Esophagus muscularis mucosa (tissue), 4 donors: ENCODE measurements at regions not wholly inside any gene's neighbourhood (a gene's known extent, or its start where the extent isn't known, plus 50 kb on each side); places are given as distances from the start of the nearest gene placed in this dataset.

Experiments used
- DNase-seq: peaks from one replicate; pipeline ENCODE4 v3.0.0-alpha.2; 2017; ENCODE audit errors: extremely low spot score
- H3K27ac ChIP-seq, 4 donors: fragments of 200-600 bp; sonication (generic); replicated peaks in 1 of 4; 1 replicate in 3 of 4; 2 replicates in 1 of 4; pipeline ENCODE4 v1.5.1; 2016 to 2019; ENCODE audit warnings: mild to moderate bottlenecking in 1 of 4
- H3K27me3 ChIP-seq, 4 donors: fragments of 200-600 bp; sonication (generic); one replicate each; pipeline versions ENCODE4 v1.5.1 to v1.6.0; 2016 to 2019
- H3K36me3 ChIP-seq, 4 donors: fragments of 200-600 bp; sonication (generic); one replicate each; pipeline ENCODE4 v1.5.1; 2016 to 2019
- H3K4me1 ChIP-seq, 4 donors: fragments of 200-600 bp; sonication (generic); one replicate each; pipeline ENCODE4 v1.5.1; 2016 to 2019
- H3K4me3 ChIP-seq, 4 donors: fragments of 200-600 bp; sonication (generic); 1 replicate in 2 of 4; 2 replicates in 2 of 4; pipeline ENCODE4 v1.5.1; 2016 to 2019; ENCODE audit warnings: mild to moderate bottlenecking in 4 of 4, moderate library complexity in 1 of 4
- H3K9me3 ChIP-seq, 4 donors: fragments of 200-600 bp; sonication (generic); 1 replicate in 3 of 4; 2 replicates in 1 of 4; pipeline ENCODE4 v1.5.1; 2016 to 2019
- EP300 ChIP-seq: sonication (generic); formaldehyde crosslinking; IDR thresholded peaks from one replicate; pipeline ENCODE4 v1.6.1; 2017; ENCODE audit warnings: antibody characterized with exemption
- POLR2A ChIP-seq: fragments of 450-650 bp; IDR thresholded peaks from one replicate; pipeline ENCODE4 v1.6.1; 2017; ENCODE audit warnings: antibody characterized with exemption, moderate library complexity, mild to moderate bottlenecking, low read depth
- POLR2AphosphoS5 ChIP-seq, 2 donors: sonication (generic); formaldehyde crosslinking; IDR thresholded peaks; one replicate each; pipeline ENCODE4 v1.6.1; 2017; ENCODE audit warnings: antibody characterized with exemption in 2 of 2
- WGBS: methylation state at CpG from one replicate; pipeline ENCODE4 v1.1.5; 2018; 5-methylcytosine and 5-hydroxymethylcytosine counted together
- intact Hi-C: fragments of 100-400 bp; cut with DNase I; formaldehyde crosslinking; loops from one replicate; pipeline ENCODE4 v1.15.1; 2023
- TF ChIP-seq, protein P1 (sequence below), 3 experiments: fragments of 200-600 bp in 2 of 3; fragments of 450-650 bp in 1 of 3; sonication (generic) in 2 of 3; IDR thresholded peaks; one replicate each; pipeline ENCODE4 v1.5.1; 2017 to 2019; ENCODE audit warnings: antibody characterized with exemption in 3 of 3, mild to moderate bottlenecking in 2 of 3, moderate library complexity in 1 of 3

DNA sequence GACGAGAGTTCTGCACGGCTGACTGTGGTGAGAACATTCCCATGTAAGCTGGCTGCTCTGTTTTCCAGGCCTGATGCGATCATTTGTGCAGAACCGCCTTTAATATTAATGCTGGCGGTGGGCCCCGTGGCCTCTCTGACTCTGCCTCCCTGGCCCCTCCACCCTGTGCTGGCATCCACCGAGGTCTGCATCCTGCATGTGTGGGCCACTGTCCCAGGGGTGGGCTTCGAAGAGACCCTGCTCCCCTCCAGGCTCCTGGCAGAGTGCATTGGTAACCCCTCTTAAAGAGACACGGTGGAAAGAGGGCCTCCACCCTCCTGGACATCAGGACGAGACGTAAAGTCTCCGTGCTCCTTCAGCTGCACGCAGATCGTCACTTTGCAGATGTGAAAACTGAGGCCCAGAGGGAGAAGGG is 67.3 kb upstream of the FAM20C start:
- Histone ChIP-seq H3K9me3 (no peaks in the 10 kb centered on the region), H3K4me1 (peaks cover 13 to 32% (median 17%) of the 10 kb centered on the region in 4 donors), H3K27me3 (no peaks in the 10 kb centered on the region), H3K27ac (no peak overlapping the region), H3K36me3 (no peaks in the 10 kb centered on the region), H3K4me3 (no peak overlapping the region)
- DNase-seq, result no peak
- TF ChIP-seq, protein P1, sequence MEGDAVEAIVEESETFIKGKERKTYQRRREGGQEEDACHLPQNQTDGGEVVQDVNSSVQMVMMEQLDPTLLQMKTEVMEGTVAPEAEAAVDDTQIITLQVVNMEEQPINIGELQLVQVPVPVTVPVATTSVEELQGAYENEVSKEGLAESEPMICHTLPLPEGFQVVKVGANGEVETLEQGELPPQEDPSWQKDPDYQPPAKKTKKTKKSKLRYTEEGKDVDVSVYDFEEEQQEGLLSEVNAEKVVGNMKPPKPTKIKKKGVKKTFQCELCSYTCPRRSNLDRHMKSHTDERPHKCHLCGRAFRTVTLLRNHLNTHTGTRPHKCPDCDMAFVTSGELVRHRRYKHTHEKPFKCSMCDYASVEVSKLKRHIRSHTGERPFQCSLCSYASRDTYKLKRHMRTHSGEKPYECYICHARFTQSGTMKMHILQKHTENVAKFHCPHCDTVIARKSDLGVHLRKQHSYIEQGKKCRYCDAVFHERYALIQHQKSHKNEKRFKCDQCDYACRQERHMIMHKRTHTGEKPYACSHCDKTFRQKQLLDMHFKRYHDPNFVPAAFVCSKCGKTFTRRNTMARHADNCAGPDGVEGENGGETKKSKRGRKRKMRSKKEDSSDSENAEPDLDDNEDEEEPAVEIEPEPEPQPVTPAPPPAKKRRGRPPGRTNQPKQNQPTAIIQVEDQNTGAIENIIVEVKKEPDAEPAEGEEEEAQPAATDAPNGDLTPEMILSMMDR (IDR thresholded peaks at IDR 0.05), result no peak
- no peak for TF ChIP-seq EP300
- no peak for TF ChIP-seq POLR2AphosphoS5 (IDR thresholded peaks at IDR 0.05)
- TF ChIP-seq POLR2A, result no peak
- intact Hi-C loops, result no loop called here
- 84% methylated on average over 12 of the region's 14 CpGs for WGBS

DNA sequence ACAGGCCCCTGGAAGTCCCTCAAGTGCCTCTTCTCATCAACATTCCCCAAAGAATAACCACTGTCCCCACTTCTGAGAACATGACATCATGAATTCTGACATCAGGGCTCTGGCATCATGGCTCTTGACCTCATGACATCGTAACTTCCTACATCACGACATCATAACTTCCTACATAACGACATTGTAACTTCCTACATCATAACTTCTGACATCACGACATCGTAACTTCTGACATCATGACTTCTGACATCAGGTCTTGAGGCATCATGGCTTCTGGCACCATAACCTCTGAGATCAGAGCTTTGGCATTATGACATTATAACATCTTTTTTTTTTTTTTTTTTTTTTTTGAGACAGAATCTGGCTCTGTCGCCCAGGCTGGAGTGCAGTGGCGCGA is 66.7 kb upstream of the FAM20C start:
- Histone ChIP-seq H3K4me1 (peaks cover 11 to 32% (median 22%) of the 10 kb centered on the region in 4 donors), H3K4me3 (no peak overlapping the region), H3K36me3 (no peaks in the 10 kb centered on the region), H3K27ac (no peak overlapping the region), H3K27me3 (no peaks in the 10 kb centered on the region), H3K9me3 (no peaks in the 10 kb centered on the region)
- DNase-seq, result no peak
- intact Hi-C loops, result no loop called here
- TF ChIP-seq EP300, result no peak
- TF ChIP-seq, protein P1 (IDR thresholded peaks at IDR 0.05), result no peak
- TF ChIP-seq POLR2AphosphoS5 (IDR thresholded peaks at IDR 0.05), result no peak
- no peak for TF ChIP-seq POLR2A
- WGBS, result 96% methylated on average over 8 of the region's 8 CpGs

DNA sequence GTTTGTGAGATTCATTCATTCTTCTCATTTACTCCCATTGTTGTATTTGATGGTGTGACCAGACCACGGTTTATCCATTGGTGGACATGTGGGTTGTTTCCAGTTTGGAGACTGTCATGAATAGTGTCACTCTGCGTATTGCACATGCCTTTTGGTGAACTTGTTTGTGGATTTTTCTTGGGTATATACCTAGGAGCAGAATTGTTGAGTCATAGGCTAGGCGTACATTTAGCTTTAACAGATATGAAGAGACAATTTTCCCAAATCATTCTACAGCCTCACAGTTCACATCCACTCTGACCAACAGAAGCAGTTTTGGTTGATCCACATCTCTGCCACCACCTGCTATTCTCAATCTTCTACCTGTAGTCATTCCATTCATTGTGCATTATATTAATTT is 66.0 kb upstream of the FAM20C start:
- Histone ChIP-seq H3K27ac (no peak overlapping the region), H3K27me3 (no peaks in the 10 kb centered on the region), H3K4me3 (no peak overlapping the region), H3K36me3 (no peaks in the 10 kb centered on the region), H3K9me3 (no peaks in the 10 kb centered on the region), H3K4me1 (peaks cover 18 to 36% (median 29%) of the 10 kb centered on the region in 4 donors)
- no peak for DNase-seq
- no peak for TF ChIP-seq POLR2AphosphoS5 (IDR thresholded peaks at IDR 0.05)
- no peak for TF ChIP-seq POLR2A
- no peak for TF ChIP-seq EP300
- TF ChIP-seq, protein P1 (IDR thresholded peaks at IDR 0.05), result no peak
- WGBS, result 96% methylated on average over 3 of the region's 3 CpGs
- intact Hi-C loops, result no loop called here

DNA sequence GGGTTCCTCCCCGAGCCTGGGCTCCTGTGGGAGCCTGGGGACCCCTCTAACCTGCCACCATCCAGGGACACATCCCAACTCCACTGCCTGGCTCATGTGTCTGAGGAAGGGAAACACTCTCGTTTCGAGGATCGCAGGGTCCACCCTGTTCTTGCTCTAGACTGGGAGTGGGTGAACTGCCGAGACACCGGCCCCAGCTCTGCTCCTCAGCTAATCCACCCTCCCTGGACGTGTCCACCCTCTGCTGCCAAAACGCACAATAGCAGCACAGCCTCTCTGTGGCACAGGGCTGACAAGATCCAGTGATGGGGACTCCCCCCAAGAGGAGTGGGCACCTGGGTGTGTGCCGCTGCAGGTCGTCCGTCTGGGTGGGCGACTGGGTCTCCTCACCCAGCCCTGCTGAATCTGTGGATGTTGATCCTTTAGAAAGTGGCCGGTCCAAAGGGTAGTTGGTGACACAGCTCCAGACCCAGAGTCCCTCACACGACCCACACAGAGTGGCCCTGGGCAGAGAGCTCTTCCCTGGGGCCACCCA is 65.2 kb upstream of the FAM20C start:
- WGBS, result 92% methylated on average over 11 of the region's 14 CpGs
- intact Hi-C loops, result no loop called here
- no peaks in the 10 kb centered on the region for H3K36me3 ChIP-seq

DNA sequence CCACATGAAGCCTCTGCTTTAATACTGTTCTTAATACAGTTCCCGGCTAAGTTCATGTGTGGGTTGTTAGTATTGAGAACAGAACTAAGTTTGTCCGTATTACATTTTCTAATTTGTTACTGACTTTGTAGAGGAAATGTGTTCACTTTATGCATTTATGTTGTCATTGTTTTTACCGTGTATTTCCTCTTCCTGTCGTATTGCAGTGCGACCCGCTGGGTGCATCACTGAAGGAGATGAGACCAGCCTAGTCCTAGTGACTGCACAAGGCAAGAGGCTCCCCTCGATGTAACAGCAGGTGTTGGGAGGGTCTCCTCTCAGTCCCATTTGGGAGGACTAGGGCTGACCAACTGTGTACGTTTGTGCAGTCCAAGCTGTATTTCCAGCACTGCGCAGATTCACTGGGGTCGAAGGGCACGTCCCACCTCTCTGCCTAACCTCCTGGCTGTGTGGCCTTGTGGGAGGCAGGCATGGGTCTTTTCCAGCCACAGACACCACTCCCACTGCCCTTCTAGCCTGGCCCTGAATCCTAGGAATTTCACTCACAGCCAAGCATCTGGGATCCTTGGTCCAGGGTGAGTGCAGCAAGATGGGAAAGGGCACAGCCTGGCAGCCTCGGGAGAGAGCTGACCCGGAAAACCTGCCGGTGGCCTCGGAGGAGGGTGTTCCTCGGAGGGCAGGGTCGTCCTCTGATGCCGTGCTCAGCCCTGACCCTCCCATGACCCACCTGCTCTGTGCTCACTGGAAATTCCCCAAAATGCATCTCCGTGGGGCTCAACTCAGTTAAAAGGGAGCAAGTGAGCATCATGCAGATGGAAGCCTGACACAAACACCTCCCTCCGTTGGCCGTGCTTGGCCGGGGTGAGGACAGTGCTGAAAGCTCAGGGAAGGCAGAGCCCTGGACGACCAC is 63.9 kb upstream of the FAM20C start:
- peaks cover 18 to 43% (median 40%) of the 10 kb centered on the region in 4 donors for H3K4me1 ChIP-seq
- no peaks in the 10 kb centered on the region for H3K27me3 ChIP-seq
- H3K9me3 ChIP-seq, result no peaks in the 10 kb centered on the region
- intact Hi-C loops, result no loop called here
- 83% methylated on average over 16 of the region's 23 CpGs for WGBS
- no peak overlapping the region for H3K27ac ChIP-seq
- no peaks in the 10 kb centered on the region for H3K36me3 ChIP-seq
- DNase-seq, result no peak
- H3K4me3 ChIP-seq, result no peak overlapping the region
- TF ChIP-seq, protein P1 (IDR thresholded peaks at IDR 0.05), result no peak
- no peak for TF ChIP-seq POLR2AphosphoS5 (IDR thresholded peaks at IDR 0.05)
- no peak for TF ChIP-seq EP300
- TF ChIP-seq POLR2A, result no peak

More for the DNA sequence above, 65.2 kb upstream of the FAM20C start:
- Histone ChIP-seq H3K4me3 (no peak overlapping the region), H3K4me1 (peaks cover 18 to 39% (median 36%) of the 10 kb centered on the region in 4 donors), H3K27ac (no peak overlapping the region), H3K9me3 (no peaks in the 10 kb centered on the region), H3K27me3 (no peaks in the 10 kb centered on the region)
- DNase-seq, result no peak
- TF ChIP-seq EP300, result no peak
